NCI-H1694 (cell line): ENCODE measurements at regions not wholly inside any gene's neighbourhood (a gene's known extent, or its start where the extent isn't known, plus 50 kb on each side); places are given as distances from the start of the nearest gene placed in this dataset.

Experiments used
- DNase-seq: peaks from one replicate; lab custom pipeline; 2025; lab: John Stamatoyannopoulos, UW

DNA sequence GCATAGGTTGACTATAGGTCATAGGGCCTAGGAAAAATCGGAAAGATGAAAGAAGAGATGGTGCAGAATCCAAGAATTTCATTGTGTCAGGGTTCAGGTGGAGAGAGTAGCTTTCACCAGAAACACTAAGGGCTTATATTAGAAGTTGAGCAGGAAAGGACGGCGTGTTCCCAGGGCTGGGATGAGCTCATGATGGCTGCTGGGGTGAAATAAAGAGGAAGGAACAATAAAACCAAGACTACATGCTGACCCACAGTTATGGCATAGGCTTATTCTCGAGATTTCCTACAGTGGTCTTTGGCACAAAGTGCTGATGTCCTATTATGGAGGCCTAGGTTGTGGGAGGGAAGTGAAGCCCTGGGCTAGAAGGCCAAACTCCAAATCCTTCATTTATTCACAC, 195.8 kb downstream of the PTEN start:
- no peak for DNase-seq

DNA sequence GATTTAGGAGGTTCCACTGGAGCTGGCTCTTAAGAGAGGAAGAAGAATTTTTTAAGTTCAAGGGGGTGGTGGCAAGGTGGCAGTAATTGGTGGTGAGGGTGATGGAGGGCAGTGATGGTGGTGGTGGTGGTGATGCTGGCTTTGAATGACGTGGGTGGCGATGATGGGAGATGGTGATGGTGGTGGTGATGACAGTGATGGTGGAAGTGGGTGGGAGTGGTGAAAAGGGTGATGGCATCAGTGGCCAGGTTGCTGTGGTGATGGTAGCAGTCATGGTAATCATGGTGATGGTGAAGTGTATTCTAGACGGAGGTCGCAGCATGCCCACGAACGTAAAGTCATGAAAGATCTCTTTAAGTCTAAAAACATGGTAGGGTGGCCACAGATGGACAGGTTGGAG, 197.3 kb downstream of the PTEN start:
- no peak for DNase-seq

DNA sequence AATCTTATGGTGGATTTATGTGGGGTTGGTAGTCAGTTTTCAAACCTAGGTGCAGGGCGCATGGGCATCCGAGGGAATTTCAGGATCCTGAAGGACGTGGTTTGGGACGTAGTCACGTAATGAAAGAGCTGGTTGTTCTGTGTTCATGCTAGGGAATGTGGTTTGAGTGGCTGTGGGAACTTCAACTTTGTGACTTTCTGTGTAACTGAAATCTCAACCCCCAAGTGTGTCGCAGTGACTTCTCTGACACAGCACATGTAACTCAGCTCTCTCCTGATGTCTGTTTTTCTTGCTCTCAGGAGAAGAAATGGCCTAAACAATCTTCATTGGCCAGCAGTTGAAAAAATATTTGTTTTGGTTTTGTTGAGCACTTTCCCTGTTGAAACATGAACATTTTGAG, 199.0 kb downstream of the PTEN start:
- no peak for DNase-seq

DNA sequence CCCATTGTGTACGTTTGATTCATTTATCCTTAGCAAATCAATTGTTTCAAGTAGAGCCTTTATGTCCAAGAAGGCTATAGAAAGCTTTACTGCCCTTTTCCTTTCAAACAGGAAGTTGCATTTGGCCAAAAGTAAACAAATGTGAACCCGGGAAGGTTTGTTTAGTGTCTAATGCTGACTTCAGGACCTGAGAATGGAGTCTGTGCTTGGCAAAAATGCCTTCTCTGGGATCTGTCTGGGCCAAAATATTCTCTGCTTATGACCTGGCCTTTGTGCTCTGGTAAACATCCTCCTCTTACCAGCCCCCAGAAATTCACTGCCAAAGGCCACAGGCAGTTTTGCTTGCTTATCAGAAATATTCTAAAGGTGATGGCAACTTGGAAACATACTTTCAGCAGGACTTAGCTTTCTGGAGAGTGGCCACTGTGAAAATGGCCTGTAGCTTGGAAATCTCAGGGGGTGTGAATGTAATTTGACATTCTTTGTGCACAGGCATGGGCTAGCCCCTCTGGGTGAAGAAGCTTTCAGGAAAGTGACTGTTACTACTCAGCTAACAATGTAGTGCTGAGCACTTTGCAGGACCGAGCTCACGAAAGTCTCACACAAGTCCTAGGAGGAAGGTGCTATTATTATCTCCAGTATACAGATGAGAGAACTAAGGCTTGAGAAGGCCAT, 199.5 kb downstream of the PTEN start:
- DNase-seq = no peak

DNA sequence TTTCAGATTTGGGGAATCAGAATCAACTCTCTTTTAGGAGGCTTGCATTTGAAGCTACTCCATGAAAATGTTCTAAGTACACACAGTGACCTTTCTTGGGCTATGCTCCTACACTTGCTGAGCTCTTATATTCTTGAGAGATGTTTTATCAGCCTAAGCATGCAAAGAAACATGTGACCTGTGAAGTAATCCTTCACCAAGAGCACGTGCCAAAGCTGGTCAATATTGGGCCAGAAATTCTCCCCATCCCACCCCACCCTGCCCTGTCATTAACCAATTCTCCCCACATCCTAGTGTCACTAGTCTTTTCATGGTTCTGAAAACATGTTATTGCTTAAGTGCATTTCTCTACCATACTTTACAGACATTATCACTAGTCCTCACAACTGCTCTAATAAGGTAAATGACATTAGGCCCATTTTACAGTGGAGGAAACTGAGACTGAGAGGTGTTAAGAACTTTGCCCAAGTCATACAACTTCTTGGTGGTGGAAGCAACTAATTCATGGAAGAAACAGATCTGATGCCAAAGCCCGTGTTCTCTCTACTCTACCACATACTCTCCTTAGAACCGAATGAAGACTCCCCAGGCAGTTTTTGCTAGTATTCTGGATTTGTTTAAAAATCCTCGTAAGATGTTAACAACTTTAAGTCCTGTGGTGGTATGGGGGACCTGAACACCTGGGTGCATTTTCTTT, 200.6 kb downstream of the PTEN start:
- DNase-seq = no peak

DNA sequence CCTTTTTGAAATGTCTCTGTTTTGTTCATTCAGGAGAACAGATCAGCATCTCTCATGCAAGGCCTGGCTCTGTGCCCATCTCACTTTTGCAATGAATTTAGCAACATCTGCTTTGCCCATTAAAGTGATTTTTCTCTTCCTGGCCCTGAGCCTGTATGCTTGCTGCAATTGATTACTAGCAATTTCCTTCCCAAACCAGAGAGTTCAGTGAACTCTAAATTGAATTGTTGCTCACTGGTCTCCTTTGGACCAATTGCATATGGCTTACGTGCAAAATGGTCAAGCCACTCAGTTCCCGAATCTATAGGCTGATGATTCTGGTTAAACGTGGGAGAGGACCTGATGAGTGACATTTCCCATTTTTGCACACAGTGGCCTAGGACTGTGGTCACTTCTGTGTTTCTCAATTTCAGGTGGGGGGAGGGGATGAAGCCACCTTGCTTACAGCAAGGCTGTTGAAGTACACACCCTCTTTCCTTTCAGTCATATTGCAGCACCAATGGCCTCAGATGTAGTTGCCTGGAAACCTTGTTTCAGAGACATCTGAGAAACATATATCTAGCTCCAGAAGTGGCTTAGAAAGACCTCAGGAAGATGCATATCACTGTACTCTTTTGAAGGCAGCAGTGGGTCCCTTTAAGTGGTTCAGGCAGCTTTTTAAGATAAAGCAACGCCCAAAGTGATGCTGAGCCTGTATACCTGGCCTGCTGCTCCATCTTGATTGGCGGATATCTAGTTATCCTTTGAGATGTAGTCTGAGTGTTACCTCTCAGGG, 201.4 kb downstream of the PTEN start:
- peak; percentile 80 for DNase-seq

DNA sequence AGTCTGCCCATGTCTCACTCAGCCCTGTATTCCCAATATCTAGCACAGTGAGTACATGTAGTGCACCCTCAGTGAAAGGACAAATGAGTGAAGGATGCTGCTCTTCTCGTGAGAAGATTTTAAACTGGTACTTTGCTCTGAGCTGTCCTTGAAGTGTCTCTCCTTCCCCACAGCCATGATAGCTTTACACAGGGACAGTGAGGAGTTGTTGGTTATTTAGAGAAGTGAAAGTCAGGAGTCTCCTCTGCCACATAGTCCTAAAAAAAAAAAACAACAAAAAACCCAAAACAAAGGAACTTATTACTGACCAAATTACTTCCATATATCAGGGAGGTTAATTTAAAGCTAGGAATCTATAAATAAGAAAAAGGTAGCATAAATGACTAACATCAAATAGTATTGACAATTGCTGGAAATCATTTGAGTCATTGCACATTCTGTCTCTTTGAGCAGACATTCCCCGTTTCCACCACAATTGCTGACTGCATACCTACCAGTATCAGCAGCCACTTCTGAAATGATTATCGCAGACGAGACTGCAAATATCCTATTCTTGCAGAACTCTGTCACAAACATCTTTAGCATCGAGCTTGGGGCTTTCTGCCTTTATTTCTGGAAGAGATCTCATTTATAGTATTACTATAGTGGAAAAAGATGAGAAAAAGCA, 202.1 kb downstream of the PTEN start:
- no peak for DNase-seq

DNA sequence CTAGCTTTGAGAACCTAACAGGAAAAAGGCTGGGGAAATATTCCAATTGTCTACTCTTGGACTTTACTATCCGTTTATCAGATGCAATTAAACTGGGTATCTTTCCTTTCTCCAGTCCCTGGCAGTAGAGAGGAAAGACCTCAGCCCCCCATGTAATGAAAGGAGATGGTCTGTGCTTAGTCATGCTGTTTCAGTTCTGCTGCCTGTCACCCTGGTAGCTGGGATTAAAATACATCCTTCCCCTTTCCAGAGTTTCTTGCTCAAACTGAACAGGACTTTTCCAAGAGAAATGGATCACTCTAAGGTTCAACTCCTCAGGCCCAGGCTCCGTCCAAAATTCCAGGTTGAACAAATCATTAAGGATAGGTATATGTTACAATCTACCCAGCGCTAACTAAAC, 202.9 kb downstream of the PTEN start:
- no peak for DNase-seq

DNA sequence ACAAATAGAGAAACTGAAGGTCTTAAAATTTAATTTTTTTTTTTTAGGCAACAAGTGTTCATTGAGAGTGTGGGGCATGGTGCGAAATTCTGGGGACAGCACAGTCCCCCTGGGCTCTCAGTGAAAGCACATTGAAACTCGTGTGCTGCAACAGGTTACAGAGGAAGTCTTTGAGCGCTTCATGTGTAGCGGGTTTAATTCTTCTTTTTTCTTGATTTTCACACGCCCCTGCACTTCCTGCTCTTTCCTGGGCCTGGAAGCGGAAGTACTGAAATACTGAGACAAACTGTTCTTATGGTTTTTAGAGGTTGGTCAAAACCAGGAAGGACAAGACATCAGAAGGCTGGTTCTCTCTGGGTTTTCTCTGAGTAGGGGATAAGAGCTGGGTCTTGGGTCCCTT, 203.5 kb downstream of the PTEN start:
- no peak for DNase-seq

DNA sequence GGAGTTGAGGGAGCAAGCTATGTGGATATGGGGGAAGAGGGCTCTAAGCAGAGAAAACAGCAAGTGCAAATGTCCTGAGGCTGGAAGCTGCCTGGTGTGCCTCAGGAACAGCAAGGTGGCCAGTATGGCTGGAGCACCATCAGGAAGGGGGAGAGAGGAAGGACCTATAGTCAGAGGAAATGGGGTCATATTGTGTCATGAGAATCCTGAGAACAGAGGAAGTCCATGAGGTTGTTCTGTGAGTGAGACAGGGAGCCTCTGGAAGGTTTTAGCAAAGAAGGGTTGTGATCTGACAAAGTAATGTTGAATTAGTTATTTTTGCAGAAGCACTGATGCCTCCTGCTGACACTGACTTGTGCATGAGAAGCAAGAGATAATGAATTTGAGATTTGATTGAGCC, 204.3 kb downstream of the PTEN start:
- DNase-seq = no peak

DNA sequence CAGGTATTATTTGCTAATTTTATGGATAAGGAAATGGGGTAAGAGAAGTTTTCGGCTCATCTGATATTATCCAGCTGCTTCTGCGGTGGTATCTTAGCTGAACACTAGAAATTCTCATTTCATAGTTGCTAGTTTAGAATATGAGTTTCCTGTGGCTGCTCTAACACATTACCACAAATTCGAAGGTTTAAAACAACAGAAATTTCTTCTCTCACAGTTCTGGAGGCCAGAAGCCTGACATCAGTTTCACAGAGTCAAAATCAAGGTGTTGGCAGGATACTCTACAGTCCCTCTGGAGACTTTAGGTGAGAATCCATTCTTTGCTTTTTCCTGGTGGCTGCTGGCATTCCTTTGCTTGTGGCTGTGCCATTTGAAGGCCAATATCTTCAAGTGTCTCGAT, 205.9 kb downstream of the PTEN start:
- DNase-seq = no peak

DNA sequence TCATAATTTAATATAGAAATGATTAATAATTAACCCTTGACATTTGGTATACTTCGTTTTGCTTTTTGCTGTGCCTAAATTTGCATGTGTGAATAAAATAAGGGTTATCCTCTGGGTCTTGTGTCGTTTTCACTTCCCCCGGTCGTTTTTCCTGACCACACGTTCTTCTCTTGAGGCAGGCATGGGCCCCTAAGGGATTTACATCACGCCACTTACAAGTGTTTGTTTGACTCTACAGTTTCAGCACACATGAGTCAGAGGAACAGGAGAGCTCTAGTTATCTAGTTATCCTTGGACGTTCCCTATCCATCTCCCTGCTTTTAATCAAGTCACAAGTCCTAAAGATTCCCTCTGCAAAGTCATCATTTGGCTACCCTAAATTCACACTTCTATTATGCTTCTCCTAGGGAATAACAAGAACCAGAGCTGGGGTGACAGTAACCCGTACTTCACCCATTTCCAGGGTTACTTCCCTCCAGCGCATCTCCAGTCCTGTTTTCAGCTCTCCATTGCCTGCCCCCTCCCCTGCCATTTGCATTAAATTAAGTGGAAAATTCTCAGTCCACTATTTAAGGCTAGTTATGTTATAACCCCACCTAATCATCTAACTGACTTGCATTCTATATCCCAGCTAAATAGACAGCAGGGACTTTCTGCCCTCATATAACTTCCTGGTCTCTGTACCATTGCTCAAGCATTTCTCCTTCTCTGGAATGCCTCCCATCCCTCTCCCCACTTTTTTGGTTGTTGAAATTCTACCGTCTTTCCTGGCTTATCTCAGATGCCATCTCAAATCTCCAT, 206.9 kb downstream of the PTEN start:
- no peak for DNase-seq

DNA sequence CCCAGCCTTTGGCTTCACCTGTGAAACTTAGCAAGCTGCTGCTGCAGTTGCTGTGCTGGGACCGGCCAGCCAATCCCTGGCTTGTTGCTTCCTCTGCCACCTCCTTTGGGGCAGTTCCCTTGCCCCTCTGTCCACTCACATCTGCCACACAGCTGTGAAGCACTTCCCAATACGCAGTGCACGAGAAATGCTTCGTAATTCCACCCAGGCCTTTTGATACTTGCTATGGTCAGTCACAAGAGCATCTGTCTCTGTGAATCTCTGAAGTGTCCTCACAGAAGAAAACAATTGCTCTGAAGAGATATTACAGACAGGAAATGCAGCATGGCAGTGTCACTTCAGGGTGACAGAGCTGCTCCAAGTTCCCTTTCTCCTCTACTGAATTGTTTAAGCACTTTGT, 208.5 kb downstream of the PTEN start:
- no peak for DNase-seq

DNA sequence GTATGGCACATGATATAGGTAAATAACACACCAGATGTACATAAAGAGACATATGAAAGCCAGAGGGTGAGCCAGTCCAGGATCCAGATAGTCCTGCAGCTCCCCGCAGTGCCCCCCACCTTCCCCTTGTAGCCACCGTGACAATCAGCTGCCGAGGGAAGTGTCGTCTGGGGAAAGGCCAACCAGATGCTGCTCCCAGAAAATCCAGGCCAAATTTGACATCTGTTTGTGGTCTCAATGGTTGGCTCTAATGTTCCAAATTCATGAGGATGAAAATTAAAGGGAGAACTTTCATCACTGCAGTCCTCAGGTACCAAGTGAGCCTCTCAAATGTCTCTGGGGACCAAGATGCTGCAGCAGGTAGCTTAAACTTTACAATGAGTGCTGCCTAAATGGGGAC, 210.3 kb downstream of the PTEN start:
- DNase-seq = peak; percentile 28

DNA sequence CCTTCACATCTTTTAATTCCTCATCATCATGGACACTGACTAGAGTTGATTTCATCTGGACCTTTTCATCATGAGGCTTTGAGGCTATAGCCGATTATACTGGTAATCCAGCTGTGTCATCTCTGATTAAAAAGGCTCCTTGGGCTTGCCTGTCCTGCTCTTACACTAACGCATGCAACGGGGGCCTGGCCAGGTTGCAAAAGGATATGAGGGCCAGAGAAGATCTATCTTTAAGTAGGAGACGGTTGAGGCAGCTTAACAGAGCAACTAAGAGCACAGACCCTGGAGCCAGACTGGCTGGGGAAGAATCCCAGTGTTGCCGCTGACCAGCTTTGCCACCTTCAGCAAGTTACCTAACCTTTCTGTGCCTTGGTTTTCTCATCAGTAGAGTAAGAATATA, 211.5 kb downstream of the PTEN start:
- no peak for DNase-seq

DNA sequence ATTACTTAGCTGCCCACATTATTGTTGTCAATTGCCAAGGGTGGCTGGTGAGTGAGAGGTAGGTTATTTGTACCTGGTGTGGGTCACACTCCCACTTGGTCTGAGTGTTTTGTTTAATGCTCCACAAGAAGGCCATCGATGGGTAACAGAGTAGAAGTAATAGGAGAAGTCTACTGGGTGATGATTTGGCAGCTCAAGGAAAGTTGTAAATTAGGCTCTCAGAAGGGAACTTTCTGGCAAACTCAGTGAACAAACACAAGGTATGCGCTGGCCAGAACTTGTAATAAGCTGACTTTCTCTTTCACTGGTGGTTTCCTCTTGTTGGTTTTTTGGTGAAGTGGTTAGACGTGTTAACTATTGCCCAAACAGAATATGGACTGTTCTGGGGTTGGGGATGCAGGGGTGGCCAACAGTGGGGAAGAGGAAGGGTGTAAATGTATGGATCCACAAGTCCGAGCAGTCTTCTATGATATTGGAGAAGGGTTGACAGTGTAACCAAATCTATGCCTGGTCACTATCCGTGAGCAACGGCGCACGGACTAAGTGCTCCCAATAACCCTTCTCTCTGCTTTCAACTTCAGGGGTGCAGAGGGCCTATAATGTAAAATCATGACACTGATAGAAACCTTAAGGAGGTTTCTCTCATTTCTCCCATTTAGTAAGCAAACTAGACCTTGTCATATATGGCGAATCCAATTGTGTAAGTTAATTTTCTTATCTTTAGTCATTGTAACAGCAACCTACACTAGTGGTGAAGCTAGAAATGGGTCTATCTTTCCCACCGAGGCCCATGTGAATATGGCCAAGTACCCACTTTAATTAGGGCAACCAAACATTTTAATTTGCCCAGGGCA, 212.8 kb downstream of the PTEN start:
- DNase-seq = no peak

DNA sequence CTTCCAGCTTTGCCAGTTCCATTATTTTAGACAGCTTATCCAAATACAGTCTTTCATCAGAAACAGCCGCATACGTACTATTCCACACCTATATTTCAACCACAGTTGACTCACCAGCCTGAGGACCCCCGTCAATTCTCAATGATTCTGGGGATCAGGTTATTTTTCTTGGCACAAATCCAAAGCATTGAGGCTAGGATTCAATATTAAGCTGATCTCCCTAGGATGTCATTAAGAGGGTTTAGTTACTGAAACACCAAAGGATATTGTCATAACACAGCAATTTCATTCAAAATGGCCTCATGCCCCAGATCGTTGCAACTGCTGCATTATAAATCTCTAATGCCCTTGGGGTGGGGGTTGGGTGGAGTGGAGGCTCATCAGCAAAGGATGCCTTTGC, 214.6 kb downstream of the PTEN start:
- DNase-seq = no peak

DNA sequence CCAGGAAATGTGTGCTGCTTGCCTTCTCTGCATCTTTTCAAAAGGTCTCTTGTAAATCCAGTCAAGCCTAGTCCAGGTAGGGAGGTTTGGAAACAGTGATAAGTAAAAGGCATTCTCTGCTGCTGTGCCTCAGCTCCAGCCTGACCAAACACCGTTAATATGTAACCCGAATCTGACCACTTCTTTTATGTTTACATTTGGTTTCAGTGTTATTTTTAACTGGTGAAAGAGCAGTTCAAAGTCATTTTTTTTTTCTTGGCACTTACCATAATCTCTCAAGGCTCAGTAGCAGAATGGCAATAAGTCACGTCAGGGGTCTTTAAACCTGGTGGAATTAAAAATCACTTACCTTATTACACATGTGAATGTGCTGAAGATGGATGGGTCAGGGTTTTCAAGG, 216.8 kb downstream of the PTEN start:
- no peak for DNase-seq

DNA sequence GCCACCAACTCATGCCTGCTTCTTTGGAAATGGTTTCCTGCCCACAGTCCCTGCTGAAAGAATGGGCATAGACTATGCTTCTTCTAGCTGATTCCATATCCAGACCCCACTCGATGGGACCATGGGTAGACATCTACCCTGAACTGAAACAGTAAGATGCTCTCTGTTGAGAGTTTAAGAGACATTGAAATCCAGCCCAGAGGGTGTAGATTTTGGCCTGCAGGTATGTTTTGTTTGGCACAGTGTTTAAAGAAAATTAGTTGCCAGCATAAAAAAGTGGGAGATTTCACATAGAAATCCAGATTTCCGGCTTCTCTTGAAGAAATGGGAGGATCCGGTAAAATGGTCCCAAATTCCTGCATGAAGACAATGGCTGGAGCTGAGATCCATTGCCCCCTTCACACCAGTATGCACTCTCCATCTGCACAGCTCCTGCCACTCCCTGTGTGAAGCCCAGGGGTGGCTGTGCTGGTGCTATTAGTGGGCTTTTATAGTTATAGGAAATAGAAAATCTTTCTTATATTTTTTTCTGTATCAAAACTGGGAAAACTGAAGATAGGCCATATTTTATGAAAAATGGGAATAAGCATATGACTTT, 218.1 kb downstream of the PTEN start:
- DNase-seq = no peak

DNA sequence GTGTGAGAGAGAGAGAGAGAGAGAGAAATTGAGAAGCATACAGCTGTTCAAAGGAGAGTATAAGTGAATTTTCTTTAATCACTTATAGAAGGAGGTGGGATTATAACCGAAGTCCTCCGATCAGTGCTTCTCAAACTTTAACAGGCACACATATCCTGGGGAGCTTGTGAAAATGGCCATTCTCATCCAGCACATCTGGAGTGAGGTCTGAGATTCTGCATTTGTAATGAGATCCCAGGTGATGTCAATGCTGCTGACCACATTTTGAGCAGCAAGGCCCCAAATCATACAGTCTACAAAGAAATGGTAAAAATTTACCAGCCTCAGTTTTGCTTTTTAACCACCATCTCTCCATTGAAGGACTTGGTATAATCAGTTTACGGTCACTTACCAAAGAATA, 219.0 kb downstream of the PTEN start:
- DNase-seq = no peak
